ENCODE measurements at regions not wholly inside any gene's neighbourhood (a gene's known extent, or its start where the extent isn't known, plus 50 kb on each side); places are given as distances from the start of the nearest gene placed in this dataset.

GRCh38 chr3:107100137-107100536, 277.1 kb upstream of the CCDC54 start:
- TF ChIP-seq EP300 (IDR thresholded peaks at IDR 0.05): no peak
- TF ChIP-seq POLR2A (IDR thresholded peaks at IDR 0.05): no peak
